Upper lobe of right lung (tissue), 1 donor: ENCODE measurements at regions not wholly inside any gene's neighbourhood (a gene's known extent, or its start where the extent isn't known, plus 50 kb on each side); places are given as distances from the start of the nearest gene placed in this dataset.

Source experiments
- ATAC-seq: fragments of 200-7000 bp; cut with Tn5 transposase; one replicate; pipeline ENCODE4 v1.9.1; 2020; ENCODE audit warnings: mild to moderate bottlenecking, moderate library complexity
- DNase-seq: peaks from one replicate; pipeline ENCODE4 v3.0.0-alpha.2; 2020
- H3K27ac ChIP-seq: fragments of 200-600 bp; one replicate; pipeline ENCODE4 v1.8.0; 2022
- H3K27me3 ChIP-seq: fragments of 200-600 bp; one replicate; pipeline ENCODE4 v1.8.0; 2022; ENCODE audit warnings: mild to moderate bottlenecking
- H3K36me3 ChIP-seq: fragments of 200-600 bp; one replicate; pipeline ENCODE4 v1.8.0; 2022
- H3K4me1 ChIP-seq: fragments of 200-600 bp; one replicate; pipeline ENCODE4 v1.8.0; 2022
- H3K4me3 ChIP-seq: fragments of 200-600 bp; one replicate; pipeline ENCODE4 v1.8.0; 2022; ENCODE audit warnings: mild to moderate bottlenecking
- H3K9me3 ChIP-seq: fragments of 200-600 bp; one replicate; pipeline ENCODE4 v1.8.0; 2022
- intact Hi-C: fragments of 100-400 bp; cut with DNase I; formaldehyde crosslinking; loops from one replicate; pipeline ENCODE4 v1.11.0; 2022
- TF ChIP-seq, protein P1 (sequence below): fragments of 200-600 bp; IDR thresholded peaks from one replicate; pipeline ENCODE4 v1.8.0; 2022; ENCODE audit warnings: antibody characterized with exemption
- donor health status: DM: no; HTN: yes; CAD: no; lungs with severe emphysema.

- no peak for ATAC-seq
- TF ChIP-seq, protein P1, sequence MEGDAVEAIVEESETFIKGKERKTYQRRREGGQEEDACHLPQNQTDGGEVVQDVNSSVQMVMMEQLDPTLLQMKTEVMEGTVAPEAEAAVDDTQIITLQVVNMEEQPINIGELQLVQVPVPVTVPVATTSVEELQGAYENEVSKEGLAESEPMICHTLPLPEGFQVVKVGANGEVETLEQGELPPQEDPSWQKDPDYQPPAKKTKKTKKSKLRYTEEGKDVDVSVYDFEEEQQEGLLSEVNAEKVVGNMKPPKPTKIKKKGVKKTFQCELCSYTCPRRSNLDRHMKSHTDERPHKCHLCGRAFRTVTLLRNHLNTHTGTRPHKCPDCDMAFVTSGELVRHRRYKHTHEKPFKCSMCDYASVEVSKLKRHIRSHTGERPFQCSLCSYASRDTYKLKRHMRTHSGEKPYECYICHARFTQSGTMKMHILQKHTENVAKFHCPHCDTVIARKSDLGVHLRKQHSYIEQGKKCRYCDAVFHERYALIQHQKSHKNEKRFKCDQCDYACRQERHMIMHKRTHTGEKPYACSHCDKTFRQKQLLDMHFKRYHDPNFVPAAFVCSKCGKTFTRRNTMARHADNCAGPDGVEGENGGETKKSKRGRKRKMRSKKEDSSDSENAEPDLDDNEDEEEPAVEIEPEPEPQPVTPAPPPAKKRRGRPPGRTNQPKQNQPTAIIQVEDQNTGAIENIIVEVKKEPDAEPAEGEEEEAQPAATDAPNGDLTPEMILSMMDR = no peak
- H3K36me3 ChIP-seq = no peaks in the 10 kb centered on the region
- intact Hi-C loops = no loop called here
- no peaks in the 10 kb centered on the region for H3K4me1 ChIP-seq
- no peak overlapping the region for H3K27ac ChIP-seq
- H3K27me3 ChIP-seq = no peaks in the 10 kb centered on the region
- no peaks in the 10 kb centered on the region for H3K9me3 ChIP-seq
- no peak for DNase-seq
- no peak overlapping the region for H3K4me3 ChIP-seq
Observed at GRCh38 chr18:2482706-2483475, 88.4 kb downstream of the METTL4 start.

- TF ChIP-seq, protein P1 = no peak
- ATAC-seq (no peak), DNase-seq (no peak)
- no peak overlapping the region for H3K4me3 ChIP-seq
- H3K4me1 ChIP-seq = no peaks in the 10 kb centered on the region
- no peak overlapping the region for H3K27ac ChIP-seq
- H3K36me3 ChIP-seq = no peaks in the 10 kb centered on the region
- intact Hi-C loops = no loop called here
- no peaks in the 10 kb centered on the region for H3K27me3 ChIP-seq
- no peaks in the 10 kb centered on the region for H3K9me3 ChIP-seq
Observed at GRCh38 chr18:2485983-2486382, 85.3 kb downstream of the METTL4 start.

GRCh38 chr18:2486426-2486825 lies 84.9 kb downstream of the METTL4 start:
- Histone ChIP-seq H3K9me3 (no peaks in the 10 kb centered on the region), H3K36me3 (no peaks in the 10 kb centered on the region), H3K27me3 (no peaks in the 10 kb centered on the region), H3K27ac (no peak overlapping the region), H3K4me3 (no peak overlapping the region), H3K4me1 (no peaks in the 10 kb centered on the region)
- TF ChIP-seq, protein P1 = no peak
- intact Hi-C loops = no loop called here
- ATAC-seq = no peak
- DNase-seq = no peak
